NK-92 (cell line): ENCODE measurements at regions not wholly inside any gene's neighbourhood (a gene's known extent, or its start where the extent isn't known, plus 50 kb on each side); places are given as distances from the start of the nearest gene placed in this dataset.

Experiments
- DNase-seq: peaks from one replicate; lab custom pipeline; 2025; ENCODE audit not compliant: unreplicated experiment; lab: John Stamatoyannopoulos, UW

DNA sequence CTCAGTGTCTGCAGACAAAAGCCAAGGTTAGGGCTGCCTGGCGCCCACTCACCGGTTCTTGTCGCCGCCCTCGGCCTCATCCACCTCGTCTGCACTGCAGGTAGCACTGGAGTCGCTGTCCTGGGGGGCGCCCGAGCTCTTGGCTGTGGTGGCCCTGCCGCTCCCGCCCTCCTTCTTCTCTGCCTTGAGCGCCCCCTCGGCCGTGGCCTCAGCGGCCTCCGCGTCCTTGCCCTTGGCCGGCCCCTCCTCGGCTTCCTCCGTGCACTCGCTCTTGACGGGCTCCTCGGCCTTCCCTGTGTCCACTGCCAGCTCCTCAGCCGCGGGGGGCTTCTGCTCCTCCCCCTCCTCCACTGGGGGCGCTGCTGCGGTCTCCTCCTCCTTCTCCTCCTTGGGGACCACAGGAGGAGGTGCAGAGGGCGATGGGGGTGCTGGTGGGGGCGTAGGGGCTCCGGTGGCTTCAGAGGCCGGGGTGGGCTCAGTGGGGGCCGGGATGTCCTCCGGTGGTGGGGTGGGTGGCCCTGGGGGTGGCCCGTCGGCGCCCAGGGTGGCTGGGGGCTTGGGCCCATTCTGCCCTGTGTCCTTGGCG is 77.2 kb downstream of the RFLNA start:
- no peak for DNase-seq

DNA sequence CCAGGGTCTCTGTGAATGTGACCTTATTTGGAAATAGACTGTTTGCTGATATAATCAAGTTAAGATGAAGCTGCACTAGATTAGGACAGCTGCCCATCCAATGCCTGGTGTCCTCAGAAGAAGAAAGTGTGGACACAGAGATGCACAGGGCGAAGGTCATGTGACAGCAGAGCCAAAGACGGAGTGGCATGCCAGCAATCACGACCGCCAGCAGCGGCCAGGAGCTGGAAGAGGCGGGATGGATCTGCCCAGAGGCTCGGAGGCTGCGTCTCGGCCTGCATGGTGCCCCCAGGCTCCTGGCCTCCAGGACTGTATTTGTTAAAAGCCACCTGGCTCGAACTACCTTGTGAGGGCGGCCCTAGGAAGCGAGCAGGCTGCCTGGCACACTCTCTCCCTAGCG is 76.5 kb downstream of the RFLNA start:
- DNase-seq: no peak

DNA sequence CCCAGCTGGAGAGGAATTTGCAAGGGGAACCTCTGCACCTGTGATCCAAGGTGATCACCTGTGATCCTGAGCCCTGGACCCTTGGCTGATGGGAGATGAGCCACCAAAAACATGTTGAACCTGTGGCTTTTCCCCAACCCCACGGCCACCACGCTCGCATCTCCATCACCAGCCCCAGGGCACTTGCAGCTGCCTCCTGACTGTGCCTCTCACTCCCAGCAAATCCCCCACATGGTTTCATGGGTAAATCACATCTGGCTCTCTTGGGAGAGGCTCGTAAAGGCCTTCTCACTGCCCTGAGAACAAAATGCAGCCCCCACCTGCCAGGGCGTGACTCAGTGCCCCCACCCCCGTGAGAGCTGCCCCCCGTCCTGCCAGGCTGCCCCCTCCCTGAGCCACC is 76.0 kb downstream of the RFLNA start:
- no peak for DNase-seq

DNA sequence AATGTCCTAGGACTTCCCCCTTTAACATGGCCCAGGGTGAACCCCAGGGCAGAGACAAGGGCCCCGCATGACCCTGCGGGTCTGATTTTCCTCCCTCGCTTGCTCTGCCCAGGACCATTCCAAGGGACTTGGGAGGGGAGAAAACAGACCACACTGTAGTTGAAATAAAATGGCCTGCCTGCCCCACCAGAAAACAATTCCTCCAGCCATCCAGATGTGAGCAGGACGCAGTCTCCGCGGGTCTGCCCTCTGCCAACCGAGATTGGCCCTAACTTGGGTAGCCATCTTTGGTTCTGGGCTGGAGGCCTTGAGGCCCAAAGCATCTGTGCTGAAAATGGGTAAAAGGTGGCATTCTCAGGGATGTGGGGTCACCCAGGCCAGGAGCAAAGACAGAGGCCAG is 75.5 kb downstream of the RFLNA start:
- DNase-seq: no peak

DNA sequence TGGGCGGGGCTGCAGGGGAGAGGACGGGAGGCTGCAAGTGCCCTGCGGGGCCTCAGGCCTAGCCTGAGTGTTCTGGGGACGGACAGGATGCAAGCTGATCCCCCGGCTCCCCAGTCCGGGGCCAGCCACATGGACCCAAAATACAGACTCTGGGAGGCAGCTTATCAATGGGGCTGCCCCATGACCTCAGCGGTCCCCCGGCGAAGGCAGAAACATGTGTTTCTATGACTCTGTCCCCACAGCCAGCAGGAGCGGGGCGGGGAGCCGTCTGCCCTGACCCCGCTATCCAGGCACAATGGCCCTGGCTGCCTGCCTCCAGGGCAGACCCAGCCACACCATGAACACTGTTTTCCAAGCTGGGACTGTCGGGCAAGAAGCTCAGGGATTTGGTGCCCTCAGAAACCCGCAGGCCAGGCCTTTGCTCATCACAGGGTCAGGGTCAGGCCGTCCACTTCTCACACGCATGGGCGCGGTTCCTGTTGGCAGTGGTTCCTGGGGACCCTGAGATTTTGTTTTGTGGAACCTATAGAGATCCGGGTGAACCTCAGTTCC is 75.0 kb downstream of the RFLNA start:
- no peak for DNase-seq

DNA sequence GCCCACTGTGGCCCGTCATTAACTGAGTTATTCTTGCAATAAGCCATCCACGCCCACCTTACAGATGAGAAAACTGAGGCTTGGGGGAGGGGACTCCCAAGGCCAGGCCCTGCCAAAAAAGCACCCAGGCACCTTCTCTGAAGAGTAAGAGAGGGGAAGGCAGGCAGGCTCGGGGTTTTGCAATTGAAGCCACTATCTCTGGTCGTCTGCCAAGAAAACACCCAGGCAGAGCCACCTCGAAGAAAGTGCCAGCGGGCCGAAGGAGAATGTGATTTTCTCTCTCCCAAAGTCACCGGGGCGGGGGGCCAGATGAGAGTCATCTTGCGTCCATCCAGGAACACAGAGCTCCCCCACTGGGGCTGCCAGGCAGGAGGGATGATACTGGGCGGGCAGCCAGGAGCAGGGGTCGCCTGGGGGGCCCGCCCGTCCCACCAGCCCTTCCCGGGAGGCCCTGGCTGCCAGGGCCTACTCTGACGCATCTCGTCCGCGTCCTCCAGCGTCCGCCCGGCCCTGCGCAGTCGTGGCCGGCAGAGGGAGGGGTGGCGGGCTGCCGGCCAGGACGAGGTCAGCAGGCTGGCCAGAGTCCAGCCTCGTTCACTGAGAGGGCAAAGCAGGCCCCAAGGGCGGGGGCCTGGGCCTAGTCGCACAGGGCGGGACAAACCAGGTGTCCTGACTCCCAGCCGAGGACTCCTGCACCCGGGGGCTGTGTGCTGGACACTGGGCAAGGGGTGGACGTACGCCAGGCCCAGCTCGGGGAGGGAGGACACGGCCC is 74.3 kb downstream of the RFLNA start:
- no peak for DNase-seq

DNA sequence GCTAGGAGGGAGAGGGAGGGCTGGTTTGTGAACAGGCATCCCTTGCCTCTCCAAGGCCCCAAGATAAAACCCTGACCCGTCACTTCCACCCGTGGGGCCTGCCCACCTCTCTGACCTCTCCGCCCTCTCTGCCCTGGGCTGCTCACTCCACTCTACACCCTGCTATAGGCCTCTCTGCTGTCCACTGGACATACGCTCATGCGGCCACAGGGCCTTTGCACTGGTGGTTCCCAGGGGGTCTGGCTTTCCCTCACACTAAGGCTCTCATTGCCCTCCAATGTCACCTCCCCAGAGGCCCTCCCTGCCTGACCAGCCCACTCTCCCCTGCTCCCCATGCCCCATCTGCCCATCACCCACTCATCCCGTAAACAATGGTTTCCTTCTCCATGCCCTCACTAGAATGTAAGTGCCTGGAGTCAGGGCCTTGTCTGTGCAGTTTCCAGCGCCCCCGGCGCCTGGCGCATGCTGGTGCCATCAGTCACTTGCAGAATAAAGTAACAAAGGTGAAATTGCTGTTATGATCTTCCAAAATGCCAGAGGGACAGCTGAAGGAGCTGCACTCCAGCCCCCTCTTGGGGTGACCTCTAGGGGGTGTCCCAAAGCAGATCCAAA is 73.6 kb downstream of the RFLNA start:
- no peak for DNase-seq

DNA sequence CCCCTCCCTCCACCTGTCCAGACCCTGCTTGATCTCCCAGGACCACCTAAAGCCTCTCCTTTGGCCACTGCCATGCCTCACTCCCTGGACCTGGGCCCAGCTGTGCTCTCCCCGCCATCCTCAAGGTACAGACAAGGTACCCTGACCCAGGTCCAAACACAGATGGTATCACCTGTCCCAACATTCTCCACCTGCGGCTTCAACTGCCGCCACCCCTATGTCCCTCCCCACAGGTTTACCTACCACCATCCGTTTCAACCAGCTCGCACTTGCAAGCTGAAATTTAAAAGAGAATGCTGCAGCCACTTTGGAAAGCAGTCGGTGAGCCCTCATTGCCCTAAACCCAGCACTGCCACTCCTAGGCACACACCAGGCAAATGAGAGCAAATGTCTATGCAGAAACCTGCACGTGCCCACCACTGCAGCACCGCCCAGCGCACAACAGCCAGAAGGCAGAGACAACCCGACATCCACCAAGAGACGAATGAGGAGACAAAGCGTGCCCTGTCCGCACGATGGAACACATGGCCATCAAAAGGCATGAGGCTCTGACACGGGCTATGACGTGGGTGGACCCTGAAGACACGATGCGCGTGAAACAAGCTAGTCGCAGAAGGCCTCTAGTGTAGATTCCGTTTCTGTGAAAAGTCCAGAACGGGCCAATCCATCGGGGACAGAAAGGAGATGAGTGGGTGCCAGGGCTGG is 71.0 kb downstream of the RFLNA start:
- no peak for DNase-seq
